Caco-2 (cell line): ENCODE measurements at regions not wholly inside any gene's neighbourhood (a gene's known extent, or its start where the extent isn't known, plus 50 kb on each side); places are given as distances from the start of the nearest gene placed in this dataset.

ENCODE experiments used
- BruUV-seq: library from RNA; stranded (reverse); fragments of 400-500 nt; replicated peaks from 2 replicates; lab custom pipeline; 2021; lab: Mats Ljungman, UMichigan
- CTCF ChIA-PET: fragments of 300-600 bp; sonication (Branson Sonifier 250); formaldehyde crosslinking; loops from one replicate; lab custom pipeline; 2022; ENCODE audit warnings: antibody characterized with exemption; lab: Charles Lee
- POLR2A ChIA-PET: fragments of 300-600 bp; sonication (Branson Sonifier 250); formaldehyde crosslinking; loops from one replicate; lab custom pipeline; 2022; ENCODE audit warnings: antibody characterized with exemption; lab: Charles Lee
- DNase-seq, 2 experiments: peaks; one replicate each; pipeline versions ENCODE4 v3.0.0 to v3.0.0-alpha.2; 2020 to 2022
- H3K27me3 ChIP-seq: replicated peaks from 2 replicates; pipeline ENCODE4 v1.6.0; 2011; ENCODE audit warnings: low read length; ENCODE audit not compliant: control insufficient read depth, insufficient read depth
- H3K36me3 ChIP-seq: 2 replicates; pipeline ENCODE4 v1.5.1; 2011; ENCODE audit warnings: low read length; ENCODE audit not compliant: control insufficient read depth, insufficient read depth
- H3K4me1 ChIP-seq: fragments of 250-450 bp; sonication (Bioruptor Pico); 2 replicates; pipeline ENCODE4 v1.5.1; 2020; ENCODE audit warnings: mild to moderate bottlenecking
- H3K4me3 ChIP-seq: 2 replicates; pipeline ENCODE4 v1.5.1; 2011; ENCODE audit warnings: low read depth, mild to moderate bottlenecking, control low read depth, low read length
- H3K9me3 ChIP-seq: fragments of 250-450 bp; sonication (Bioruptor Pico); 2 replicates; pipeline ENCODE4 v1.5.1; 2020; ENCODE audit warnings: mild to moderate bottlenecking, moderate library complexity
- H3K27ac Mint-ChIP-seq: one replicate; pipeline ENCODE4 v1.8.0; 2022; ENCODE audit warnings: mixed read lengths; ENCODE audit not compliant: unreplicated experiment
- H3K27me3 Mint-ChIP-seq: one replicate; pipeline ENCODE4 v1.8.0; 2022; ENCODE audit warnings: mixed read lengths; ENCODE audit not compliant: insufficient read depth, unreplicated experiment
- H3K36me3 Mint-ChIP-seq: one replicate; pipeline ENCODE4 v1.8.0; 2022; ENCODE audit warnings: mild to moderate bottlenecking, mixed read lengths; ENCODE audit not compliant: insufficient read depth, unreplicated experiment
- H3K4me1 Mint-ChIP-seq: one replicate; pipeline ENCODE4 v1.8.0; 2022; ENCODE audit warnings: low read depth, mixed read lengths; ENCODE audit not compliant: unreplicated experiment
- H3K4me3 Mint-ChIP-seq: one replicate; pipeline ENCODE4 v1.8.0; 2022; ENCODE audit warnings: mild to moderate bottlenecking, moderate library complexity, mixed read lengths; ENCODE audit not compliant: unreplicated experiment
- H3K9me3 Mint-ChIP-seq: one replicate; pipeline ENCODE4 v1.8.0; 2022; ENCODE audit warnings: mixed read lengths; ENCODE audit not compliant: unreplicated experiment
- CTCF ChIP-seq, 2 experiments: fragments of 200-600 bp in 1 of 2; IDR thresholded peaks; 1 replicate in 1 of 2; 2 replicates in 1 of 2; pipeline versions ENCODE4 v1.5.1 to v1.8.0; 2011 to 2022; ENCODE audit warnings: antibody characterized with exemption in 1 of 2, control low read depth in 1 of 2, inconsistent platforms in 1 of 2, low read depth in 1 of 2, low read length in 1 of 2, mild to moderate bottlenecking in 1 of 2, moderate library complexity in 1 of 2; ENCODE audit not compliant: insufficient read depth in 1 of 2, severe bottlenecking in 1 of 2, unreplicated experiment in 1 of 2
- intact Hi-C: fragments of 100-400 bp; cut with micrococcal nuclease; formaldehyde crosslinking; loops from one replicate; pipeline ENCODE4 v1.10.0; 2022; ENCODE audit not compliant: unreplicated experiment

- no peaks in the 10 kb centered on the region for H3K9me3 Mint-ChIP-seq
Observed at GRCh38 chr1:55363268-55363667, 148.1 kb upstream of the USP24 start.

GRCh38 chr1:55362558-55362957 is 147.4 kb upstream of the USP24 start:
- no TSS peak for BruUV-seq
- Histone ChIP-seq H3K27me3 (no peaks in the 10 kb centered on the region), H3K4me1 (no peaks in the 10 kb centered on the region), H3K4me3 (no peak overlapping the region), H3K36me3 (no peaks in the 10 kb centered on the region), H3K9me3 (no peaks in the 10 kb centered on the region)
- ChIA-PET POLR2A (no interaction called here), CTCF (no interaction called here)
- Mint-ChIP-seq H3K27me3 (no peaks in the 10 kb centered on the region), H3K9me3 (no peaks in the 10 kb centered on the region), H3K4me3 (no peak overlapping the region), H3K27ac (no peak overlapping the region), H3K36me3 (no peaks in the 10 kb centered on the region), H3K4me1 (no peaks in the 10 kb centered on the region)
- intact Hi-C loops, result no loop called here
- no peak for TF ChIP-seq CTCF (IDR thresholded peaks at IDR 0.05; ENCODE audit: insufficient read depth in 1 of 2, low read depth in 1 of 2, low read length in 1 of 2, severe bottlenecking in 1 of 2, unreplicated experiment in 1 of 2)
- no peak for DNase-seq

More at GRCh38 chr1:55363268-55363667, 148.1 kb upstream of the USP24 start:
- ChIA-PET POLR2A (no interaction called here), CTCF (no interaction called here)
- no TSS peak for BruUV-seq
- no peaks in the 10 kb centered on the region for H3K27me3 Mint-ChIP-seq
- TF ChIP-seq CTCF (IDR thresholded peaks at IDR 0.05; ENCODE audit: insufficient read depth in 1 of 2, low read depth in 1 of 2, low read length in 1 of 2, severe bottlenecking in 1 of 2, unreplicated experiment in 1 of 2), result no peak
- H3K27me3 ChIP-seq, result no peaks in the 10 kb centered on the region
- no peak overlapping the region for H3K4me3 Mint-ChIP-seq
- intact Hi-C loops, result no loop called here
- no peak overlapping the region for H3K27ac Mint-ChIP-seq
- no peak overlapping the region for H3K4me3 ChIP-seq
- no peaks in the 10 kb centered on the region for H3K4me1 ChIP-seq
- no peaks in the 10 kb centered on the region for H3K4me1 Mint-ChIP-seq
- H3K36me3 ChIP-seq, result no peaks in the 10 kb centered on the region
- DNase-seq, result no peak
- no peaks in the 10 kb centered on the region for H3K9me3 ChIP-seq
- no peaks in the 10 kb centered on the region for H3K36me3 Mint-ChIP-seq

- BruUV-seq, result no TSS peak
- Histone ChIP-seq H3K27me3 (no peaks in the 10 kb centered on the region), H3K9me3 (no peaks in the 10 kb centered on the region), H3K36me3 (no peaks in the 10 kb centered on the region), H3K4me1 (no peaks in the 10 kb centered on the region), H3K4me3 (no peak overlapping the region)
- ChIA-PET CTCF (no interaction called here), POLR2A (no interaction called here)
- Mint-ChIP-seq H3K27ac (no peak overlapping the region), H3K36me3 (no peaks in the 10 kb centered on the region), H3K4me3 (no peak overlapping the region), H3K27me3 (no peaks in the 10 kb centered on the region), H3K4me1 (no peaks in the 10 kb centered on the region), H3K9me3 (no peaks in the 10 kb centered on the region)
- intact Hi-C loops, result no loop called here
- no peak for TF ChIP-seq CTCF (IDR thresholded peaks at IDR 0.05; ENCODE audit: insufficient read depth in 1 of 2, low read depth in 1 of 2, low read length in 1 of 2, severe bottlenecking in 1 of 2, unreplicated experiment in 1 of 2)
- DNase-seq, result no peak
Observed at GRCh38 chr1:55359611-55360010, 144.4 kb upstream of the USP24 start.
